Endothelial cell of umbilical vein (primary cell): ENCODE measurements at regions not wholly inside any gene's neighbourhood (a gene's known extent, or its start where the extent isn't known, plus 50 kb on each side); places are given as distances from the start of the nearest gene placed in this dataset.

Source experiments
- CTCF ChIP-seq, 2 donors: IDR thresholded peaks; 1 replicate in 1 of 2; 2 replicates in 1 of 2; pipeline ENCODE4 v1.5.1; 2011; ENCODE audit warnings: low read length in 2 of 2, mild to moderate bottlenecking in 2 of 2, moderate library complexity in 2 of 2, control low read depth in 1 of 2, inconsistent platforms in 1 of 2, low read depth in 1 of 2; ENCODE audit not compliant: insufficient read depth in 1 of 2; ENCODE audit errors: extremely low read depth in 1 of 2
- EZH2 ChIP-seq: IDR thresholded peaks from 2 replicates; pipeline ENCODE4 v1.6.1; 2012; ENCODE audit warnings: borderline replicate concordance, low read depth, mild to moderate bottlenecking, moderate library complexity, low read length, inconsistent platforms; ENCODE audit not compliant: severe bottlenecking
- FOS ChIP-seq: IDR thresholded peaks from 2 replicates; pipeline ENCODE4 v1.6.1; 2011; ENCODE audit warnings: mild to moderate bottlenecking, low read length, moderate library complexity, borderline replicate concordance; ENCODE audit not compliant: insufficient read depth
- MAX ChIP-seq: IDR thresholded peaks from 2 replicates; pipeline ENCODE4 v1.6.1; 2011; ENCODE audit not compliant: insufficient read depth, insufficient read length
- POLR2A ChIP-seq: IDR thresholded peaks from 2 replicates; pipeline ENCODE4 v1.6.1; 2012; ENCODE audit warnings: low read depth, mild to moderate bottlenecking, control low read depth, low read length

- TF ChIP-seq EZH2 (no peak), CTCF (IDR thresholded peaks at IDR 0.05; ENCODE audit: extremely low read depth in 1 of 2, insufficient read depth in 1 of 2, low read depth in 1 of 2, low read length in 2 of 2) (no peak), MAX (no peak), FOS (no peak), POLR2A (no peak)
These were observed 188.0 kb upstream of the SASH1 start for GRCh38 chr6:148154668-148155067.
